Esophagus muscularis mucosa (tissue), 4 donors: ENCODE measurements at regions not wholly inside any gene's neighbourhood (a gene's known extent, or its start where the extent isn't known, plus 50 kb on each side); places are given as distances from the start of the nearest gene placed in this dataset.

Experiments
- DNase-seq: peaks from one replicate; pipeline ENCODE4 v3.0.0-alpha.2; 2017; ENCODE audit errors: extremely low spot score
- H3K27ac ChIP-seq, 4 donors: fragments of 200-600 bp; sonication (generic); replicated peaks in 1 of 4; 1 replicate in 3 of 4; 2 replicates in 1 of 4; pipeline ENCODE4 v1.5.1; 2016 to 2019; ENCODE audit warnings: mild to moderate bottlenecking in 1 of 4
- H3K27me3 ChIP-seq, 4 donors: fragments of 200-600 bp; sonication (generic); one replicate each; pipeline versions ENCODE4 v1.5.1 to v1.6.0; 2016 to 2019
- H3K36me3 ChIP-seq, 4 donors: fragments of 200-600 bp; sonication (generic); one replicate each; pipeline ENCODE4 v1.5.1; 2016 to 2019
- H3K4me1 ChIP-seq, 4 donors: fragments of 200-600 bp; sonication (generic); one replicate each; pipeline ENCODE4 v1.5.1; 2016 to 2019
- H3K4me3 ChIP-seq, 4 donors: fragments of 200-600 bp; sonication (generic); 1 replicate in 2 of 4; 2 replicates in 2 of 4; pipeline ENCODE4 v1.5.1; 2016 to 2019; ENCODE audit warnings: mild to moderate bottlenecking in 4 of 4, moderate library complexity in 1 of 4
- H3K9me3 ChIP-seq, 4 donors: fragments of 200-600 bp; sonication (generic); 1 replicate in 3 of 4; 2 replicates in 1 of 4; pipeline ENCODE4 v1.5.1; 2016 to 2019
- EP300 ChIP-seq: sonication (generic); formaldehyde crosslinking; IDR thresholded peaks from one replicate; pipeline ENCODE4 v1.6.1; 2017; ENCODE audit warnings: antibody characterized with exemption
- POLR2A ChIP-seq: fragments of 450-650 bp; IDR thresholded peaks from one replicate; pipeline ENCODE4 v1.6.1; 2017; ENCODE audit warnings: antibody characterized with exemption, moderate library complexity, mild to moderate bottlenecking, low read depth
- POLR2AphosphoS5 ChIP-seq, 2 donors: sonication (generic); formaldehyde crosslinking; IDR thresholded peaks; one replicate each; pipeline ENCODE4 v1.6.1; 2017; ENCODE audit warnings: antibody characterized with exemption in 2 of 2
- WGBS: methylation state at CpG from one replicate; pipeline ENCODE4 v1.1.5; 2018; 5-methylcytosine and 5-hydroxymethylcytosine counted together
- intact Hi-C: fragments of 100-400 bp; cut with DNase I; formaldehyde crosslinking; loops from one replicate; pipeline ENCODE4 v1.15.1; 2023
- TF ChIP-seq, protein P1 (sequence below), 3 experiments: fragments of 200-600 bp in 2 of 3; fragments of 450-650 bp in 1 of 3; sonication (generic) in 2 of 3; IDR thresholded peaks; one replicate each; pipeline ENCODE4 v1.5.1; 2017 to 2019; ENCODE audit warnings: antibody characterized with exemption in 3 of 3, mild to moderate bottlenecking in 2 of 3, moderate library complexity in 1 of 3

DNA sequence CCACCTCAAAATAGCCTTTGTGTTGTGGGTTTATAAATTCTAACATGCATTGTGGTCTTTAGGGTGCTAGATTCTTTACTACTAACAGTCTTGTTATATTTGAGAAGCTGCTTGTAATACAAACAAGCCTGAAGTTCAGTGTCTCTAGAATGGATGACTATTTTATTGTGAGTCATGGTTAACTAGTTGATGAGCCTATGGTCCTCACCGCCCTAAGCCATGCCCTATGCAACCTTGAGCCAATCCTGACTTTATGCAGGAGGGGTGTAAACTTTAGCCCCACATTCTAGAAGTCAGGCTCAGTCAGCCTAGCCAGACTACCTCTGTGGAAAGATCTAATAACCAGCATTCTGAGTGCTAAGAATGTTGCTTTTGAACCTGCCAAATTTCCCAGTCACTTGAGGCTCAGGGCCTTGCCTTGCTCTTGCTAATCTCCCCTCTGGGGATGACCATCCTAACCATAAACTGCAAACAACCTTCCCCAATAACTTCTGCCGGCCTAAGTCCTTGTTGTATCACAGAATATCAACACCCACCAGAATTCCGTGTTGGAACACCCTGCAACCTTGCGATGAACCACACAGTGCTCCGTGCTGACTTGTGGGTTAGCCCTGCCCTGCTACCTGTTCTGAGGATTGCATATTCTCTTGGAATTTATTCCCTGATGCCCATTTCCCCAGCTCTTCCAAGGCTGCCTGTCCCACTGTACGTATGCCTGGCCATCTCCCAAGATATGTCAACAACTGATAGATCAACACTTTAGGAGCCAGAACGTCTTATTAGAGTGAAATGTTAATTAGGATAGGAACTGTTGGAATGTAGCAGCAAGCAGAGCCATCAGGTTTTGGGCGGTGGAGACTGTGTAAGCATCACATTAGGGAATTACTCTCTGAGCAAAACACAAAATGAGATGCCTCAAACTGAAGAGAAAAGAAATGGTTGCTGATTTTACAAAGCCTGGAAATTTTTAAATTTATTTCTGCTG, 71.7 kb upstream of the CEP85L start:
- TF ChIP-seq POLR2A: no peak
- no peak for TF ChIP-seq POLR2AphosphoS5 (IDR thresholded peaks at IDR 0.05)
- TF ChIP-seq EP300: no peak
- TF ChIP-seq, protein P1, sequence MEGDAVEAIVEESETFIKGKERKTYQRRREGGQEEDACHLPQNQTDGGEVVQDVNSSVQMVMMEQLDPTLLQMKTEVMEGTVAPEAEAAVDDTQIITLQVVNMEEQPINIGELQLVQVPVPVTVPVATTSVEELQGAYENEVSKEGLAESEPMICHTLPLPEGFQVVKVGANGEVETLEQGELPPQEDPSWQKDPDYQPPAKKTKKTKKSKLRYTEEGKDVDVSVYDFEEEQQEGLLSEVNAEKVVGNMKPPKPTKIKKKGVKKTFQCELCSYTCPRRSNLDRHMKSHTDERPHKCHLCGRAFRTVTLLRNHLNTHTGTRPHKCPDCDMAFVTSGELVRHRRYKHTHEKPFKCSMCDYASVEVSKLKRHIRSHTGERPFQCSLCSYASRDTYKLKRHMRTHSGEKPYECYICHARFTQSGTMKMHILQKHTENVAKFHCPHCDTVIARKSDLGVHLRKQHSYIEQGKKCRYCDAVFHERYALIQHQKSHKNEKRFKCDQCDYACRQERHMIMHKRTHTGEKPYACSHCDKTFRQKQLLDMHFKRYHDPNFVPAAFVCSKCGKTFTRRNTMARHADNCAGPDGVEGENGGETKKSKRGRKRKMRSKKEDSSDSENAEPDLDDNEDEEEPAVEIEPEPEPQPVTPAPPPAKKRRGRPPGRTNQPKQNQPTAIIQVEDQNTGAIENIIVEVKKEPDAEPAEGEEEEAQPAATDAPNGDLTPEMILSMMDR (IDR thresholded peaks at IDR 0.05): no peak
- Histone ChIP-seq H3K9me3 (no peaks in the 10 kb centered on the region), H3K4me3 (no peak overlapping the region), H3K27ac (no peak overlapping the region), H3K36me3 (no peaks in the 10 kb centered on the region), H3K4me1 (no peaks in the 10 kb centered on the region), H3K27me3 (no peaks in the 10 kb centered on the region)
- DNase-seq: no peak
- WGBS: 76% methylated on average over 7 of the region's 8 CpGs
- intact Hi-C loops: no loop called here

DNA sequence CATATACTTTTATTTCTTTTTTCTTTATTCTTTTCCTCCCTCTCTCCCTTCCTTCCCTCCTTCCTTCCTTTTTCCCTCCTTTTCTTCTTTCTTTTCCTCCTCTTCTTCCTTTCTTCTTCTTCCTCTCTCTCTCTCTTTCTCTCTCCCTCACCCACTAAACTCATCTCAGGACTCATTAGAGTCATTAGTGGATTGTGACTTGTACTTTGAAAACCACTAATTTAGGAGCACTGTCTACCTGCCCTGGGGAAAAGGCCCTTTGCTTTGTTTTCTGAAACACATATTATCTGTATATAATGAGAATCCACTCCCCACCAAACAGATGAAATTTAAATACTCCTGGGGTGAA, 68.7 kb upstream of the CEP85L start:
- TF ChIP-seq, protein P1 (IDR thresholded peaks at IDR 0.05): no peak
- no peak for TF ChIP-seq EP300
- no peak for TF ChIP-seq POLR2AphosphoS5 (IDR thresholded peaks at IDR 0.05)
- no peak for TF ChIP-seq POLR2A
- Histone ChIP-seq H3K4me1 (no peaks in the 10 kb centered on the region), H3K9me3 (no peaks in the 10 kb centered on the region), H3K27ac (no peak overlapping the region), H3K36me3 (no peaks in the 10 kb centered on the region), H3K27me3 (no peaks in the 10 kb centered on the region), H3K4me3 (no peak overlapping the region)
- DNase-seq: no peak
- intact Hi-C loops: no loop called here

DNA sequence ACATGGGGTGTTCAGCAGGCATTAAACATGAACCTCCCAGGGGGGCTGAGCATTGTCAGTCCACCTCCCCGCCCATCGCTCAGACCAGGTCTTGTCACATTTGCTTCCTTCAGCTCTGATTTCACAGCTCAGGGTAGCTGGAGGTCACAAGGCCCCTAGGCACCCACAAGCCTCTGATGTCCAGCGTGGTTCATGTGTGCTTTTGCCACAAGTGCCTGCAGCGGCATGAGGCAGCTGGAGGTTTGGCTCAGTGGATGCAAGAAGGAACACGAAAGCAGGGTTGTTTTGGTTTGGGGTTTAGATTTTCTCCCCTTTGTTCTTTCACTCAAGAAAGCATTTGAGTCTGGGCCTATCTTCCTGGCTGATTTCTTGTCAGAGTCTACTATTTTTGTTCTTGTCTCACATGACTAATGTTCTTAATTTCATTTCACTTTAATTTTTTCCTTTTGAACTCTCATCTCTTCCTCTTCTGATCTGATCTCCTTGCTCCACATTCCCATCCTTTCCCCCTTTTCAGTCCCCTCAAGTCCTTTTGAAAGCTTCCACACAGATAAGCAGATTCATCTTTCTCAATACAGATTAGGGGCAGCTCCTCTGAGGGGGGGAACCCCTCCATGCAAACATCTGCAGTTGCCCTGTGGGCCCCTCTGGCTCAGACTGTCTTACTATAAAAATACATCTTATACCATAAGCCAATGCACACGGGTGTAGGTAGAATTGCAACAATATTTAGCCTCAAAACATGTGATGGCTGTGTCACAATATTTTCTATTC, 68.1 kb upstream of the CEP85L start:
- no peak for DNase-seq
- no peaks in the 10 kb centered on the region for H3K27me3 ChIP-seq
- TF ChIP-seq EP300: no peak
- TF ChIP-seq, protein P1 (IDR thresholded peaks at IDR 0.05): no peak
- TF ChIP-seq POLR2A: no peak
- TF ChIP-seq POLR2AphosphoS5 (IDR thresholded peaks at IDR 0.05): no peak
- no peaks in the 10 kb centered on the region for H3K4me1 ChIP-seq
- intact Hi-C loops: no loop called here
- 78% methylated on average over 5 of the region's 6 CpGs for WGBS
- no peaks in the 10 kb centered on the region for H3K9me3 ChIP-seq
- no peak overlapping the region for H3K27ac ChIP-seq
- no peak overlapping the region for H3K4me3 ChIP-seq
- H3K36me3 ChIP-seq: no peaks in the 10 kb centered on the region

DNA sequence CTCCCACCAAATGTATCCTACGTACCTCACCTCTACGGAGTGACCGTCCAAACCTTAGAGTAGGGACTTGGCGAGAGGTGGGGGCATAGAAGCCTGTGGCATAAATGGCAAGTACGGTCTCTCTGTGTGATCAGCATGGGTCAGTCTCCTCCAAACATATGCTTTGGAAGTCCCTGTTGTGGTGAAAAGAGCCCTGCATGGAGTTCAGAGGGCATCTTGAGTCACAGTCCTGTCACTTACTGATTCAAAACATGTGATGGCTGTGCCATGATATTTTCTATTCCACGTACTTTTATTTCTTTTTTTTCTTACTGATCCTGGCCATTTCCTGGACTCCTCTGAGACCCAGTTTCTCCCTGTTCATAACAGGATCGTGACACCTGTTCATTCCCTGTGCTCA, 67.5 kb upstream of the CEP85L start:
- H3K36me3 ChIP-seq: no peaks in the 10 kb centered on the region
- H3K27ac ChIP-seq: no peak overlapping the region
- DNase-seq: no peak
- 94% methylated on average over 7 of the region's 7 CpGs for WGBS
- TF ChIP-seq EP300 (no peak), POLR2A (no peak), POLR2AphosphoS5 (IDR thresholded peaks at IDR 0.05) (no peak)
- TF ChIP-seq, protein P1 (IDR thresholded peaks at IDR 0.05): no peak
- no peaks in the 10 kb centered on the region for H3K27me3 ChIP-seq
- no peaks in the 10 kb centered on the region for H3K9me3 ChIP-seq
- intact Hi-C loops: no loop called here
- H3K4me3 ChIP-seq: no peak overlapping the region
- H3K4me1 ChIP-seq: no peaks in the 10 kb centered on the region
